SU-DHL-6 (cell line): ENCODE measurements at regions not wholly inside any gene's neighbourhood (a gene's known extent, or its start where the extent isn't known, plus 50 kb on each side); places are given as distances from the start of the nearest gene placed in this dataset.

Experiments
- H2AFZ ChIP-seq: fragments of 200-600 bp; sonication (generic); 2 replicates; pipeline ENCODE4 v1.6.1; 2014; ENCODE audit warnings: low read depth, mild to moderate bottlenecking, moderate library complexity, mixed read lengths, antibody characterized with exemption, low read length; ENCODE audit not compliant: severe bottlenecking
- H3F3A ChIP-seq: fragments of 200-600 bp; shearing (Covaris generic); 2 replicates; pipeline ENCODE4 v1.6.0; 2016; ENCODE audit warnings: antibody characterized with exemption, mild to moderate bottlenecking; ENCODE audit not compliant: insufficient read depth
- H3K27ac ChIP-seq: fragments of 200-600 bp; sonication (generic); 2 replicates; pipeline ENCODE4 v1.5.1; 2016; ENCODE audit warnings: low read depth, mild to moderate bottlenecking, low read length, moderate library complexity, mixed read lengths
- H3K27me3 ChIP-seq: fragments of 200-600 bp; sonication (generic), shearing (Covaris generic); 2 replicates; pipeline ENCODE4 v1.6.0; 2014; ENCODE audit warnings: mild to moderate bottlenecking, low read length
- H3K36me3 ChIP-seq: fragments of 200-600 bp; sonication (generic); 2 replicates; pipeline ENCODE4 v1.6.1; 2014; ENCODE audit warnings: mild to moderate bottlenecking, low read length, mixed read lengths
- H3K4me2 ChIP-seq: fragments of 300-600, 200-600 bp; shearing (Covaris generic), sonication (generic); 2 replicates; pipeline ENCODE4 v1.6.0; 2014; ENCODE audit warnings: low read length, low read depth, mild to moderate bottlenecking; ENCODE audit not compliant: poor library complexity, severe bottlenecking
- H3K4me3 ChIP-seq: fragments of 200-600 bp; sonication (generic); 2 replicates; pipeline ENCODE4 v1.5.1; 2014; ENCODE audit warnings: antibody characterized with exemption, low read length, mild to moderate bottlenecking, mixed read lengths; ENCODE audit not compliant: insufficient read depth, poor library complexity, severe bottlenecking
- H3K79me2 ChIP-seq: fragments of 200-600 bp; sonication (generic); 2 replicates; pipeline ENCODE4 v1.6.1; 2014; ENCODE audit warnings: mild to moderate bottlenecking, low read length, moderate library complexity; ENCODE audit not compliant: insufficient read depth
- H3K9ac ChIP-seq: fragments of 200-600 bp; sonication (generic); 2 replicates; pipeline ENCODE4 v1.7.0; 2014; ENCODE audit warnings: mild to moderate bottlenecking, low read length
- H3K9me2 ChIP-seq: fragments of 200-600 bp; sonication (generic); replicated peaks from 2 replicates; pipeline ENCODE4 v1.6.1; 2014; ENCODE audit warnings: low read length; ENCODE audit not compliant: insufficient read depth
- H3K9me3 ChIP-seq: fragments of 200-600 bp; sonication (generic); 2 replicates; pipeline ENCODE4 v1.6.1; 2014; ENCODE audit warnings: low read length, mixed read lengths; ENCODE audit not compliant: insufficient read depth
- H4K20me1 ChIP-seq: fragments of 200-600 bp; sonication (generic); 2 replicates; pipeline ENCODE4 v1.6.1; 2014; ENCODE audit warnings: low read depth, mild to moderate bottlenecking, antibody characterized with exemption, low read length, moderate library complexity, mixed read lengths
- CTCF ChIP-seq: fragments of 200-600 bp; sonication (generic); IDR thresholded peaks from one replicate; pipeline ENCODE4 v1.5.1; 2017; ENCODE audit warnings: antibody characterized with exemption, mild to moderate bottlenecking, low read length, moderate library complexity; ENCODE audit not compliant: insufficient read depth, poor library complexity, severe bottlenecking
- EZH2phosphoT487 ChIP-seq: fragments of 200-600 bp; sonication (generic), shearing (Covaris generic); conservative IDR thresholded peaks from 2 replicates; pipeline ENCODE4 v1.6.1; 2018; ENCODE audit warnings: mild to moderate bottlenecking, antibody characterized with exemption, low read length, moderate library complexity, mixed read lengths

- no peaks in the 10 kb centered on the region for H3K79me2 ChIP-seq
These were observed 392.6 kb upstream of the FAM174A start for GRCh38 chr5:100142607-100143006.

DNA sequence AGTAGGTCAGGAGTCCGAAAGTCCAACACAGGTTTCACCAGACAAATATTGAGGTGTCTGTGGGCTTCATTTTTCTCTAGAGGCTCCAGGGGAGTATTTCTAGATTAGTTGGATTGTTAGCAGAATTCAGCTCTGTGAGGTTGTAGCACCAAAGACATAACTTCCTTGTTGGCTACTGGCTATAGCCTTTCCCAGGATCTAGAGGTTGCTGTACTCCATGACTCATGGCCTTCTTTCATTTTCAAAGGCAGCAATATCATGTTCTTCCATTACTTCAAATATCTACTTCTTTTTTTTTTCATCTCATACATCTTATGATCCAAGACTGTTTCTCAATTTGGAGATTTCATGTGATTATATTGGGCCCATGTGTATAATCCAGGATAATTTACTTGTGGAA lies 404.0 kb upstream of the FAM174A start:
- Histone ChIP-seq H3K4me2 (no peak overlapping the region), H3K9me2 (no peaks in the 10 kb centered on the region), H4K20me1 (no peaks in the 10 kb centered on the region), H3K4me3 (no peak overlapping the region), H3K36me3 (no peaks in the 10 kb centered on the region; the same call in 1 of the 2 replicates), H3K27me3 (no peaks in the 10 kb centered on the region), H3K9me3 (no peaks in the 10 kb centered on the region), H2AFZ (no peak overlapping the region), H3F3A (no peaks in the 10 kb centered on the region), H3K79me2 (no peaks in the 10 kb centered on the region), H3K9ac (no peak overlapping the region), H3K27ac (no peak overlapping the region)
- no peak for TF ChIP-seq CTCF
- TF ChIP-seq EZH2phosphoT487: no peak

More at GRCh38 chr5:100142607-100143006, 392.6 kb upstream of the FAM174A start:
- no peaks in the 10 kb centered on the region for H3F3A ChIP-seq
- no peak overlapping the region for H2AFZ ChIP-seq
- H3K27ac ChIP-seq: no peak overlapping the region
- no peak for TF ChIP-seq CTCF
- TF ChIP-seq EZH2phosphoT487: no peak
- H3K9me3 ChIP-seq: no peaks in the 10 kb centered on the region
- H3K4me3 ChIP-seq: no peak overlapping the region
- no peak overlapping the region for H3K9ac ChIP-seq
- no peaks in the 10 kb centered on the region for H3K36me3 ChIP-seq
- H3K27me3 ChIP-seq: no peaks in the 10 kb centered on the region
- H4K20me1 ChIP-seq: no peaks in the 10 kb centered on the region
- H3K9me2 ChIP-seq: no peaks in the 10 kb centered on the region
- H3K4me2 ChIP-seq: no peak overlapping the region

DNA sequence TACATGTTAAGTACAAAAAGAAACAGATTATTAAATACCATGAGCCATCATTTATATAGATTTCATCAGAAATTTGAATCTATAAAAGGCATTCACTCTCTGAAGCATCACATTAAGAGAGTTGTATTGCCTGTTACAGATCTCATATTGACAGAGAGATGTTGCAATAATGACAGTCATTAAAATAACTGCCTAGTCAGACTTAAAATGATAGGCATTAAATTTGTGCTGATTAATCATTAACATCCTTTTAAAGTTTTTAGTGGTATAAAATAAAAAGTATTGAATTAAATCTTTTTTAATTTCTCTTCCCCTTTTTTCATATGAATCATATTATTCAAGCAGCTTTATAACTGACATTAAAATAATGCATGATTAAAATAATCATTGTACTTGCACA lies 404.9 kb upstream of the FAM174A start:
- Histone ChIP-seq H3K4me2 (no peak overlapping the region), H3K9me2 (no peaks in the 10 kb centered on the region), H3K9me3 (no peaks in the 10 kb centered on the region), H3K27me3 (no peaks in the 10 kb centered on the region), H2AFZ (no peak overlapping the region), H4K20me1 (no peaks in the 10 kb centered on the region), H3K79me2 (no peaks in the 10 kb centered on the region), H3K9ac (no peak overlapping the region), H3K4me3 (no peak overlapping the region), H3K36me3 (no peaks in the 10 kb centered on the region; the same call in 1 of the 2 replicates), H3K27ac (no peak overlapping the region), H3F3A (no peaks in the 10 kb centered on the region)
- TF ChIP-seq EZH2phosphoT487 (no peak), CTCF (no peak)
